ENCODE measurements at regions not wholly inside any gene's neighbourhood (a gene's known extent, or its start where the extent isn't known, plus 50 kb on each side); places are given as distances from the start of the nearest gene placed in this dataset.

- no peak for TF ChIP-seq CTCF (IDR thresholded peaks at IDR 0.05)
- TF ChIP-seq POLR2A (IDR thresholded peaks at IDR 0.05), result no peak
Observed at GRCh38 chr4:23161787-23162186, 469.1 kb downstream of the GBA3 start.
